ENCODE measurements at regions not wholly inside any gene's neighbourhood (a gene's known extent, or its start where the extent isn't known, plus 50 kb on each side); places are given as distances from the start of the nearest gene placed in this dataset.

DNA sequence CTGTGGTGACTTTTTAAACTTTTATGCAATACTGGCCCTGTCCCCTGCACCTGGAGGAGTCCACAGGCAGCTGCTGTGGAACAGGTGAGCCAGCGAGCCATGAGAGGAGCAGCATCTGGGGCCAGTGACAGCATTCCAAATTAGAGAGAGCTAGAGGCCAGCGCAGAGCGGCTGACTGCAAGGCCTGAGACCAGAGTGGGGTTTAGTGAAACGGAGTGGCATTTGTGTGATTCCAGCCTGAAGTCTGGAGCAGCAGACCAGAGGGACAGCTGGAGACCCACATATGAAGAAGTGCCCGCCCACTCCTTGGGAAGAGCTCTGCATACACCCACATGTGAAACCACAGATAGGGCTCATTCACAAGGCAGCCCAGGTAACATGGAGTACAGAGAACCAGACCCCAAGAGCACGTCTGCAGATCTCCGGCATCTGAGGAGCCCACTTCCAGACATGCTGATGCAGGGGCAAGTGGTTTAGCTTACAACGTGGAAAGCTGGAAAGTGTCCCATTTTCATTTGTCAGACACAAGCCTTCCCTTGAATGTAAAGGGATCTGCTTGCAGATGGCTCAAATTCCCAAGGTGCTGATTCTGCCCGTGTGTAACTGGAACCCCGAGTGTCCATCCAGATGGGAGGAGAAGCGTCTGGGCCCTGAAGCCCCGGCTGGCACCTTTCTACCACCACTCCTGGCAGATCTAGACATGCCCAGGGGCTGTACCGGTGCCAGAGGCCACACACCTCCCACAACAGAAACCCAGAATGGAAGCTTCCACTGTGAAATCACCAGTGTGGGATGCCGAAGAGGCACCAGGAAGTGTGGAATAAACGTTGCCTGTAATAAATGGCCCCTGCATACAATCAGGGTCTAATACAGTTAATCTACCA lies 256.0 kb upstream of the TCERG1L start:
- H3K36me3 ChIP-seq (ENCODE audit: control insufficient read depth, insufficient read depth, low read length), result no peaks in the 10 kb centered on the region
- TF ChIP-seq, protein P1, sequence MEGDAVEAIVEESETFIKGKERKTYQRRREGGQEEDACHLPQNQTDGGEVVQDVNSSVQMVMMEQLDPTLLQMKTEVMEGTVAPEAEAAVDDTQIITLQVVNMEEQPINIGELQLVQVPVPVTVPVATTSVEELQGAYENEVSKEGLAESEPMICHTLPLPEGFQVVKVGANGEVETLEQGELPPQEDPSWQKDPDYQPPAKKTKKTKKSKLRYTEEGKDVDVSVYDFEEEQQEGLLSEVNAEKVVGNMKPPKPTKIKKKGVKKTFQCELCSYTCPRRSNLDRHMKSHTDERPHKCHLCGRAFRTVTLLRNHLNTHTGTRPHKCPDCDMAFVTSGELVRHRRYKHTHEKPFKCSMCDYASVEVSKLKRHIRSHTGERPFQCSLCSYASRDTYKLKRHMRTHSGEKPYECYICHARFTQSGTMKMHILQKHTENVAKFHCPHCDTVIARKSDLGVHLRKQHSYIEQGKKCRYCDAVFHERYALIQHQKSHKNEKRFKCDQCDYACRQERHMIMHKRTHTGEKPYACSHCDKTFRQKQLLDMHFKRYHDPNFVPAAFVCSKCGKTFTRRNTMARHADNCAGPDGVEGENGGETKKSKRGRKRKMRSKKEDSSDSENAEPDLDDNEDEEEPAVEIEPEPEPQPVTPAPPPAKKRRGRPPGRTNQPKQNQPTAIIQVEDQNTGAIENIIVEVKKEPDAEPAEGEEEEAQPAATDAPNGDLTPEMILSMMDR (IDR thresholded peaks at IDR 0.05; ENCODE audit: insufficient read depth, low read length, poor library complexity, severe bottlenecking), result no peak
- no peaks in the 10 kb centered on the region for H3K27me3 ChIP-seq (ENCODE audit: control insufficient read depth, insufficient read depth, low read length)
- no peak for DNase-seq (ENCODE audit: low read depth)
- H3K4me3 ChIP-seq (ENCODE audit: low read depth, low read length), result no peak overlapping the region

DNA sequence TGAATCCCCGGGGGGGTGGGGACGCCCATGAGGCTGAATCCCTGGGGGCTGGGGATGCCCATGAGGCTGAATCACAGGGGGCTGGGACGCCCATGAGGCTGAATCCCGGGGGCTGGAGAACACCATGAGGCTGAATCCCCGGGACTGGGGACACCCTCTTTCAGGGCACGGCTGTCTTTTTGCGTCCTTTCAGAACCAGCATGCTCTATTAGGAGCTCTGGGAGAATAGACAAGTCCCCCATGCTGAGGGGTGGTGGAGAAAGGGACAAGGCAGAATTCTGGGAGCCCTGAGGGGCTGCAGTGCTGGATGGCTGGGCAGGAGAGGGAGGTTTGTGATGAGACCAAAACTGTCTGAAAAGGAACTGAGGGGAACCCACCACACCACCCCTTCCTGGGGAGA lies 257.3 kb upstream of the TCERG1L start:
- Histone ChIP-seq H3K4me3 (ENCODE audit: low read depth, low read length) (no peak overlapping the region), H3K36me3 (ENCODE audit: control insufficient read depth, insufficient read depth, low read length) (no peaks in the 10 kb centered on the region)
- TF ChIP-seq, protein P1 (IDR thresholded peaks at IDR 0.05; ENCODE audit: insufficient read depth, low read length, poor library complexity, severe bottlenecking), result no peak

DNA sequence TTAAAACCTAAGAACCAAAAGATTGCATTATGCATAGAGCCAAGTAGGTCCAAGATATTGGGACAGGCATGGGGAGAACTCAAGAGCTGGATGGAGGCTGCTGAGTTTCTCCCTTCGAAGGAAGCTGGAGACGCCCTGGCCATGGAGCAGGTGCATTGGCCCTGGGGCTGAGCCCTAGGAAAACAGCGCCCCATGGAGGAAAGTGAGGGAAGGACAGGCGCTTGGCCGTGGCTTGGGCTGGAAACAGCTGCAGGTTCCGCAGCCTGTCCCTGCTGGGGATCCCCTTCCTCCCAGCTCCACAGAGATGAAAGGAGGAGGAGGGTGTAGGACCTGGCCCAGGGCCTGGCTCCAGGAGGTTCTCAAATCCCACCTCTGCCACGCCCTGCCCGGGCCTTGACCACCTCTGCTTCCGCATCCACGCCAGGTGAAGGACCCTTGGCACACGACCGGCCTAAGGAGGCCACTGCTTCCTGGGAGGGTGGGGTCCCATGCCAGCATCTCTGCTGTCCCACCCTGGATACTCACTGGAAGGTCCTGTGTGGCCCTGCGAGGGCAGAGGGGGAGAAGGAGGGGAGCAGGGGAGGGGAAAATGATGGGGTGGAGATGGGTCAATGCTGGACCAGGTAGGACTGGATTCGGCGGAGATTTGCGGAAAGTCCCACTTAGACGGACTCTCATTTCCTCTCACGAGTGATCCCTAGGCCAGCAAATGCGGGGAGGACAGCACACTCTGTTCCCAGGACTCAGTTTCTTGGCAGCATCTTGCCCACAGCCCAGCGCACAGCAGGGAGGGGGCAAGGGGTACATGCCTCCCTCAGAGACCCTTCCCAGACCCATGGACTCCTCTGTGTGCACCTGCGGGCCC lies 258.6 kb upstream of the TCERG1L start:
- Histone ChIP-seq H3K36me3 (ENCODE audit: control insufficient read depth, insufficient read depth, low read length) (no peaks in the 10 kb centered on the region), H3K27me3 (ENCODE audit: control insufficient read depth, insufficient read depth, low read length) (no peaks in the 10 kb centered on the region), H3K4me3 (ENCODE audit: low read depth, low read length) (no peak overlapping the region)
- DNase-seq (ENCODE audit: low read depth), result no peak
- TF ChIP-seq, protein P1 (IDR thresholded peaks at IDR 0.05; ENCODE audit: insufficient read depth, low read length, poor library complexity, severe bottlenecking), result no peak

More for the DNA sequence above, 257.3 kb upstream of the TCERG1L start:
- no peaks in the 10 kb centered on the region for H3K27me3 ChIP-seq (ENCODE audit: control insufficient read depth, insufficient read depth, low read length)
- DNase-seq (ENCODE audit: low read depth), result no peak

DNA sequence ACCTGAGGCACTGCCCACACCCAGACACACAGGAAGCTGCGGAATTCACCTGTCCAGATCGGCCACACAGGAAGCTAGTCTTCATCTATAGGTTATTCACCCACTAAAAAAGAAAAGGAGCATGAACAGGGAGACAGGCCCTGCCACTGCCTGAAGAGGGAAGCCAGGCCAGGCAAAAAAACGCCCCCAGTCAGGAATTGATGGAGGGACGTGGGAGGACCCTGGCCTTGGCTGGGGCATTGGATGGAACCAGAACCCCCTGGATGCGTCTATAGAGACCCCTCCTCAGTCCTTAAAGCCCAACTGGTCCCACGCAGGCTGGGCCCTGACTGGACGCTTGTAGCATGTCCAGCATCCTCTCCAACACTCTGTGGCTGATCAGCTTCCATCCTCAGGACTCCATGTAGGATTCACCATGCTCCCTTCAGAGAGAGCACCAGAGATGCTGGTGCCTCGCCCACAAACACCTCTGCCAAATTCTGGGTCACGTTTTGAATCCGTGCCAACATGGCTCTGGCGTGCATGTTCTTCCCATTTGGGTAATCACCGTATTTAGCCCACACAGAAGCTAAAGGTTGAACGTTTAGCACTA lies 259.3 kb upstream of the TCERG1L start:
- TF ChIP-seq, protein P1 (IDR thresholded peaks at IDR 0.05; ENCODE audit: insufficient read depth, low read length, poor library complexity, severe bottlenecking), result no peak
- H3K4me3 ChIP-seq (ENCODE audit: low read depth, low read length), result no peak overlapping the region
- DNase-seq (ENCODE audit: low read depth), result no peak
- H3K27me3 ChIP-seq (ENCODE audit: control insufficient read depth, insufficient read depth, low read length), result no peaks in the 10 kb centered on the region
- no peaks in the 10 kb centered on the region for H3K36me3 ChIP-seq (ENCODE audit: control insufficient read depth, insufficient read depth, low read length)

DNA sequence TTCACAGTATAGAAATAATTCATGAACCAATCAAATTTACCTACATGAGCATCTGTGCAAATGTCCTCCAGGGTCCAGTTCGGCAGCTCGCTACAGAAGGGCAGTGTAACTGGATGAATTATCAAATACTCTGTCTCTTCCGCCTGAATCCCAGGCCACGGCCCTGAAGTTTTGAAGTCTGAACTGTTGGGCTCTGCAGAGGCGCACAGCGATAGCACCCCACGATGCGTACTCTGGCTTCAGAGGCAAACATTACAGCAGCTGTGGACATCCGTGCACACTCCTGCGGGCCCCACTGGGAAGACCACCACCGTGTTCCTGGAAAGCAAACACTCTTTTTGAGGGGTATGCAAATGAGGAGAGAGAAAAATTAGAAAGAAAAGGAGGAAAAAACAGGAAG lies 259.8 kb upstream of the TCERG1L start:
- no peak for DNase-seq (ENCODE audit: low read depth)
- Histone ChIP-seq H3K4me3 (ENCODE audit: low read depth, low read length) (no peak overlapping the region), H3K36me3 (ENCODE audit: control insufficient read depth, insufficient read depth, low read length) (no peaks in the 10 kb centered on the region), H3K27me3 (ENCODE audit: control insufficient read depth, insufficient read depth, low read length) (no peaks in the 10 kb centered on the region)
- TF ChIP-seq, protein P1 (IDR thresholded peaks at IDR 0.05; ENCODE audit: insufficient read depth, low read length, poor library complexity, severe bottlenecking), result no peak

Measured in kidney epithelial cell (primary cell).